Activated CD4-positive, alpha-beta T cell treated with anti-CD3 and anti-CD28 coated beads, Interleukin-2, amount 10 ng/mL, durations not matched to agents 7 days and 5 days (primary cell): ENCODE measurements at regions not wholly inside any gene's neighbourhood (a gene's known extent, or its start where the extent isn't known, plus 50 kb on each side); places are given as distances from the start of the nearest gene placed in this dataset.

Experiments
- CTCF ChIA-PET: fragments of 350-600 bp; sonication (Branson Sonifier 250); formaldehyde crosslinking; loops from one replicate; lab custom pipeline; 2021; ENCODE audit warnings: antibody characterized with exemption; lab: Charles Lee
- POLR2A ChIA-PET: fragments of 350-600 bp; sonication (Branson Sonifier 250); formaldehyde crosslinking; loops from one replicate; lab custom pipeline; 2021; ENCODE audit warnings: antibody characterized with exemption; lab: Charles Lee
- DNase-seq: peaks from one replicate; pipeline ENCODE4 v3.0.0-alpha.2; 2020
- H3K27ac Mint-ChIP-seq: one replicate; pipeline ENCODE4 v1.8.0; 2021; ENCODE audit warnings: mild to moderate bottlenecking, moderate library complexity, mixed read lengths
- H3K27me3 Mint-ChIP-seq: one replicate; pipeline ENCODE4 v1.8.0; 2021; ENCODE audit warnings: mixed read lengths
- H3K36me3 Mint-ChIP-seq: one replicate; pipeline ENCODE4 v1.8.0; 2021; ENCODE audit warnings: low read depth, mixed read lengths
- H3K4me1 Mint-ChIP-seq: one replicate; pipeline ENCODE4 v1.8.0; 2021; ENCODE audit warnings: mixed read lengths
- H3K4me3 Mint-ChIP-seq: one replicate; pipeline ENCODE4 v1.8.0; 2021; ENCODE audit warnings: mild to moderate bottlenecking, moderate library complexity, mixed read lengths
- H3K9me3 Mint-ChIP-seq: one replicate; pipeline ENCODE4 v1.8.0; 2021; ENCODE audit warnings: mixed read lengths

GRCh38 chr16:82328881-82329469 lies 159.0 kb upstream of the MPHOSPH6 start:
- H3K27ac Mint-ChIP-seq, result no peak overlapping the region
- ChIA-PET CTCF (no interaction called here), POLR2A (no interaction called here)
- H3K27me3 Mint-ChIP-seq, result no peaks in the 10 kb centered on the region
- DNase-seq, result no peak
- no peak overlapping the region for H3K4me3 Mint-ChIP-seq
- no peaks in the 10 kb centered on the region for H3K4me1 Mint-ChIP-seq
- no peaks in the 10 kb centered on the region for H3K9me3 Mint-ChIP-seq
- no peaks in the 10 kb centered on the region for H3K36me3 Mint-ChIP-seq

GRCh38 chr16:82323171-82323570 lies 153.1 kb upstream of the MPHOSPH6 start:
- Mint-ChIP-seq H3K9me3 (peaks cover 3% of the 10 kb centered on the region), H3K36me3 (no peaks in the 10 kb centered on the region), H3K27ac (no peak overlapping the region), H3K27me3 (peaks cover 4% of the 10 kb centered on the region), H3K4me3 (no peak overlapping the region), H3K4me1 (no peaks in the 10 kb centered on the region)
- no peak for DNase-seq
- ChIA-PET CTCF (interaction anchor here (0.8 kb wide), 1 partner anchor 44 kb away, joined by 3 read pairs; no protein-coding TSS in a partner anchor), POLR2A (no interaction called here)

- Mint-ChIP-seq H3K27me3 (peaks cover 4% of the 10 kb centered on the region), H3K9me3 (peaks cover 3% of the 10 kb centered on the region), H3K27ac (no peak overlapping the region), H3K36me3 (no peaks in the 10 kb centered on the region), H3K4me1 (no peaks in the 10 kb centered on the region), H3K4me3 (no peak overlapping the region)
- CTCF ChIA-PET, result no interaction called here
- POLR2A ChIA-PET, result no interaction called here
- no peak for DNase-seq
Observed at GRCh38 chr16:82322177-82322576, 152.2 kb upstream of the MPHOSPH6 start.

GRCh38 chr16:82319038-82319437 lies 149.0 kb upstream of the MPHOSPH6 start:
- no peaks in the 10 kb centered on the region for H3K36me3 Mint-ChIP-seq
- H3K27ac Mint-ChIP-seq, result no peak overlapping the region
- no peaks in the 10 kb centered on the region for H3K4me1 Mint-ChIP-seq
- CTCF ChIA-PET, result no interaction called here
- peaks cover 3% of the 10 kb centered on the region for H3K9me3 Mint-ChIP-seq
- H3K27me3 Mint-ChIP-seq, result peaks cover 4% of the 10 kb centered on the region
- H3K4me3 Mint-ChIP-seq, result no peak overlapping the region
- POLR2A ChIA-PET, result no interaction called here
- DNase-seq, result no peak

GRCh38 chr16:82317411-82318167 lies 147.6 kb upstream of the MPHOSPH6 start:
- Mint-ChIP-seq H3K4me3 (no peak overlapping the region), H3K27me3 (peaks cover 6% of the 10 kb centered on the region), H3K36me3 (no peaks in the 10 kb centered on the region), H3K4me1 (no peaks in the 10 kb centered on the region), H3K27ac (no peak overlapping the region), H3K9me3 (peaks cover 2% of the 10 kb centered on the region)
- ChIA-PET POLR2A (no interaction called here), CTCF (no interaction called here)
- DNase-seq, result no peak

GRCh38 chr16:82313754-82314153 lies 143.7 kb upstream of the MPHOSPH6 start:
- no peak overlapping the region for H3K4me3 Mint-ChIP-seq
- ChIA-PET CTCF (no interaction called here), POLR2A (no interaction called here)
- DNase-seq, result no peak
- no peaks in the 10 kb centered on the region for H3K4me1 Mint-ChIP-seq
- H3K27ac Mint-ChIP-seq, result no peak overlapping the region
- peaks cover 2% of the 10 kb centered on the region for H3K9me3 Mint-ChIP-seq
- H3K27me3 Mint-ChIP-seq, result peaks cover 4% of the 10 kb centered on the region
- H3K36me3 Mint-ChIP-seq, result no peaks in the 10 kb centered on the region

- CTCF ChIA-PET, result no interaction called here
- Mint-ChIP-seq H3K4me1 (no peaks in the 10 kb centered on the region), H3K9me3 (peaks cover 2% of the 10 kb centered on the region), H3K4me3 (no peak overlapping the region), H3K27me3 (peaks cover 4% of the 10 kb centered on the region), H3K27ac (no peak overlapping the region), H3K36me3 (no peaks in the 10 kb centered on the region)
- no peak for DNase-seq
- POLR2A ChIA-PET, result no interaction called here
Observed at GRCh38 chr16:82311528-82311927, 141.5 kb upstream of the MPHOSPH6 start.

- no peaks in the 10 kb centered on the region for H3K36me3 Mint-ChIP-seq
- no peak overlapping the region for H3K4me3 Mint-ChIP-seq
- ChIA-PET CTCF (no interaction called here), POLR2A (no interaction called here)
- H3K9me3 Mint-ChIP-seq, result no peaks in the 10 kb centered on the region
- no peak for DNase-seq
- H3K27me3 Mint-ChIP-seq, result peaks cover 5% of the 10 kb centered on the region
- no peak overlapping the region for H3K27ac Mint-ChIP-seq
- no peaks in the 10 kb centered on the region for H3K4me1 Mint-ChIP-seq
Observed at GRCh38 chr16:82302042-82302727, 132.2 kb upstream of the MPHOSPH6 start.

- ChIA-PET POLR2A (no interaction called here), CTCF (no interaction called here)
- H3K27ac Mint-ChIP-seq, result no peak overlapping the region
- no peaks in the 10 kb centered on the region for H3K4me1 Mint-ChIP-seq
- H3K9me3 Mint-ChIP-seq, result no peaks in the 10 kb centered on the region
- peaks cover 5% of the 10 kb centered on the region for H3K27me3 Mint-ChIP-seq
- no peak overlapping the region for H3K4me3 Mint-ChIP-seq
- no peak for DNase-seq
- H3K36me3 Mint-ChIP-seq, result no peaks in the 10 kb centered on the region
Observed at GRCh38 chr16:82301146-82301755, 131.2 kb upstream of the MPHOSPH6 start.

GRCh38 chr16:82300374-82300951 lies 130.4 kb upstream of the MPHOSPH6 start:
- Mint-ChIP-seq H3K27me3 (peaks cover 5% of the 10 kb centered on the region), H3K27ac (no peak overlapping the region), H3K4me1 (no peaks in the 10 kb centered on the region), H3K4me3 (no peak overlapping the region), H3K9me3 (no peaks in the 10 kb centered on the region), H3K36me3 (no peaks in the 10 kb centered on the region)
- CTCF ChIA-PET, result no interaction called here
- DNase-seq, result no peak
- POLR2A ChIA-PET, result no interaction called here

- ChIA-PET CTCF (no interaction called here), POLR2A (no interaction called here)
- Mint-ChIP-seq H3K36me3 (no peaks in the 10 kb centered on the region), H3K27me3 (no peaks in the 10 kb centered on the region), H3K9me3 (no peaks in the 10 kb centered on the region), H3K4me1 (no peaks in the 10 kb centered on the region), H3K27ac (no peak overlapping the region), H3K4me3 (no peak overlapping the region)
- no peak for DNase-seq
Observed at GRCh38 chr16:82298472-82298871, 128.4 kb upstream of the MPHOSPH6 start.

- no peak for DNase-seq
- Mint-ChIP-seq H3K4me1 (no peaks in the 10 kb centered on the region), H3K27me3 (peaks cover 5% of the 10 kb centered on the region), H3K36me3 (no peaks in the 10 kb centered on the region), H3K4me3 (no peak overlapping the region), H3K27ac (no peak overlapping the region), H3K9me3 (no peaks in the 10 kb centered on the region)
- ChIA-PET POLR2A (interaction anchor here (0.8 kb wide), 1 partner anchor 12 kb away, joined by 3 read pairs; no protein-coding TSS in a partner anchor), CTCF (no interaction called here)
Observed at GRCh38 chr16:82295290-82296201, 125.5 kb upstream of the MPHOSPH6 start.
